Uterus (tissue), 2 donors: ENCODE measurements at regions not wholly inside any gene's neighbourhood (a gene's known extent, or its start where the extent isn't known, plus 50 kb on each side); places are given as distances from the start of the nearest gene placed in this dataset.

Experiments
- CTCF ChIP-seq, 4 experiments: fragments of 200-600 bp in 2 of 4; fragments of 450-650 bp in 2 of 4; sonication (generic) in 2 of 4; IDR thresholded peaks; one replicate each; pipeline ENCODE4 v1.5.1; 2016 to 2019; ENCODE audit warnings: antibody characterized with exemption in 4 of 4, mild to moderate bottlenecking in 2 of 4, moderate library complexity in 1 of 4
- POLR2A ChIP-seq, 2 donors: fragments of 450-650 bp; IDR thresholded peaks; one replicate each; pipeline ENCODE4 v1.6.1; 2016; ENCODE audit warnings: antibody characterized with exemption in 2 of 2, mild to moderate bottlenecking in 1 of 2, moderate library complexity in 1 of 2

- no peak for TF ChIP-seq CTCF (IDR thresholded peaks at IDR 0.05)
- TF ChIP-seq POLR2A (IDR thresholded peaks at IDR 0.05), result no peak
Measured at GRCh38 chr12:127473766-127474165, 793.2 kb upstream of the TMEM132C start.
